ENCODE measurements at regions not wholly inside any gene's neighbourhood (a gene's known extent, or its start where the extent isn't known, plus 50 kb on each side); places are given as distances from the start of the nearest gene placed in this dataset.
A peak's percentile ranks its signal among the peaks of the same experiment; 100 is the strongest.

GRCh38 chr1:65486613-65487012 is 66.1 kb downstream of the LEPR start:
- H3K4me3 ChIP-seq (ENCODE audit: low read depth, low read length) = no peak overlapping the region
- no peak for TF ChIP-seq CTCF (IDR thresholded peaks at IDR 0.05; ENCODE audit: control insufficient read depth, extremely low read depth, insufficient read depth)

DNA sequence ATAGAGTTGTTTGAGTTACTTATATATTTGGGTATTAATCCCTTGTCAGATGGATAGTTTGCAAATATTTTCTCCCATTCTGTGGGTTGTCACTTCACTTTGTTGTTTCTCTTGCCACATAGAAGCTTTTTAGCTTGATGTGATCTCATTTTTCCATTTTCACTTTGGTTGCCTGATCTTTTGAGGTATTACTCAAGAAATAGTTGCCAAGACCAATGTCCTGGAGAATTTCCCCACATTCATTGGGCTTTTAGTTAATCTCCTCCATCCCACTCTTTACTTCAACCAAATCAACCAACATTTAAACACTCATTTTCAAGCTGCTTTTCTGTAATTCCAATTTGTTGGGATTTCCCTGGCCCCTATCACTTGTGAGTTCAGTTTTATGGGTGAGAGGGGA is 69.0 kb downstream of the LEPR start:
- H3K4me3 ChIP-seq (ENCODE audit: low read depth, low read length) = no peak overlapping the region
- TF ChIP-seq CTCF (IDR thresholded peaks at IDR 0.05; ENCODE audit: control insufficient read depth, extremely low read depth, insufficient read depth) = no peak
- no peak for DNase-seq (ENCODE audit: low read depth)

More at GRCh38 chr1:65486613-65487012, 66.1 kb downstream of the LEPR start:
- no peak for DNase-seq (ENCODE audit: low read depth)

DNA sequence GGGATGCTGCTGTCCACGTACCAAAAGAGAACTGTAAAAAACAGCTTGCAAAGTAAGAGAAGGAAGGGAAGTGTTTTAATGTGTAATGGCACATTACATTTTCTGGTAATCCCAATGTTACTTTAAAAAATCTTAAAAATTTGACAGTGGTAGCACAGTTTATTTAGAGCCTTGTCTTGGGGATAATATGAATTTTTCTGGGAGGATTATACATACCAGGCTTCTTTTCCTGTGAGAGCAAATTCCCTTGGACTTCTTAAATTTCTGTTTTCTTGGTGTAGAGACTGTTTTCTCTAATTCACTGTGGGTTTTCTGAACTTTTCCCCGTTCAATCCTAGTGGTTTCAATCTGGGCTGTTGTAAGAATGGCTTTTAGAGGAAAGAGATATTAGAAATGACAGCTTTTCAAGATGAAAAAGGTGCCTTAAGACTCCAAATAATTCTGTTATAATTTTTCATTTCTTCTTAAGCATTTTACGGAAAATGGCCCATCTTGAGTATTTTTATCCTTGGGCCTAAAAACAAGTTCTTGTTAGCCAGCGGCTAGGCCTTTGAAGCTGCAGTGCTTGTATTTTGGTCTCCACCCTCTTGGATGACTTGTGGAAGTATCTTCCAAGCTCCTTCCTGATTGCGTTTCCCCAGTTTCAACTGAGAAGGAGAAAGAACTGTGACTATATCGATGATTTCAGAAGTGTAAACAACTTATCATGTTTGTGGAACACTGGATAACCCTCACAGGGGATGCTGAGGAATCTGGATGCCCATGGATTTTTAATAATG is 70.0 kb downstream of the LEPR start:
- no peak for DNase-seq (ENCODE audit: low read depth)
- no peak for TF ChIP-seq CTCF (IDR thresholded peaks at IDR 0.05; ENCODE audit: control insufficient read depth, extremely low read depth, insufficient read depth)
- H3K4me3 ChIP-seq (ENCODE audit: low read depth, low read length) = no peak overlapping the region

DNA sequence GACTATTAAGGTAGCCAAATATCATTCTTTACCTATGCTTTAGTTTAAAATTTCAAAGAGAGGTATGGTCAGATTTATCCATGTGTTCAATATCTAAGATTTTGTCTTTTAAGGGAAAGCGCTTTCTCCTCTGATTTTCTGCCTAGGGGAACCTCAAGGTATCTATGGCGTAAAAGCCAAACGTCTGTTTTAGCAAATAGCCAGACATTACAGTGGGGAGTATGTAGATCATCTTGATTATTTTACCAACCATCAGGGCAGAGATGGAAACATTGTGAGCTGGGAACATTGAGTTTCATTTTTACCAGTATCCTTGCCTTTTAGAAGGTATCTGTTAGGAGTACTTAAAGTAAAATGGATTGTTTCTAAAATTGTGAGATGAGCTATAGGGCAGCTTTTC is 71.0 kb downstream of the LEPR start:
- no peak for DNase-seq (ENCODE audit: low read depth)
- H3K4me3 ChIP-seq (ENCODE audit: low read depth, low read length) = no peak overlapping the region
- no peak for TF ChIP-seq CTCF (IDR thresholded peaks at IDR 0.05; ENCODE audit: control insufficient read depth, extremely low read depth, insufficient read depth)

- TF ChIP-seq CTCF (IDR thresholded peaks at IDR 0.05; ENCODE audit: control insufficient read depth, extremely low read depth, insufficient read depth) = no peak
- H3K4me3 ChIP-seq (ENCODE audit: low read depth, low read length) = no peak overlapping the region
- DNase-seq (ENCODE audit: low read depth) = peak; percentile 96
These were observed 73.3 kb downstream of the LEPR start for GRCh38 chr1:65493802-65494201.

DNA sequence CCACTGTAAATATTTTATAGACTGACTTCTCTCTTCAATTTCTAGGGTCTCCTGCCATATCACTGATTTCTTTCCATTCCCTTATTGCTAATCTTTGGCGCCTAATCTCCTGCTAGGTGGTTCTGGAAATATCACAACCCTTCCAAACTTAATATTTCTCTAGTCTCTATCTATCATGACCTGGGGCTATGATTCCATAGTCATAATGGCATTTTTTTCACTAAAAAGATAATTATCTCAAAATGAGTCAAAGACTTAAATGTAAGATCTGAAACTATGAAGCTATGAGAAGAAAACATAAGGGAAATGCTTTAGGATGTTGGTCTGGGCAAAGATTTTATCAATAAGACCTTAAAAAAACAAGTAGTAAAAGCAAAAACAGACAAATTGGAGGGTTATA is 74.2 kb downstream of the LEPR start:
- no peak for TF ChIP-seq CTCF (IDR thresholded peaks at IDR 0.05; ENCODE audit: control insufficient read depth, extremely low read depth, insufficient read depth)

GRCh38 chr1:65495137-65495536 is 74.7 kb downstream of the LEPR start:
- no peak for DNase-seq (ENCODE audit: low read depth)
- H3K4me3 ChIP-seq (ENCODE audit: low read depth, low read length) = no peak overlapping the region
- no peak for TF ChIP-seq CTCF (IDR thresholded peaks at IDR 0.05; ENCODE audit: control insufficient read depth, extremely low read depth, insufficient read depth)

More for the DNA sequence above, 74.2 kb downstream of the LEPR start:
- H3K4me3 ChIP-seq (ENCODE audit: low read depth, low read length) = no peak overlapping the region
- DNase-seq (ENCODE audit: low read depth) = no peak
